HG03460 (cell line): ENCODE measurements at regions not wholly inside any gene's neighbourhood (a gene's known extent, or its start where the extent isn't known, plus 50 kb on each side); places are given as distances from the start of the nearest gene placed in this dataset.

ENCODE experiments used
- ATAC-seq: cut with Tn5 transposase; IDR thresholded peaks from one replicate; pipeline ENCODE4 v1.9.1; 2021; ENCODE audit not compliant: unreplicated experiment

DNA sequence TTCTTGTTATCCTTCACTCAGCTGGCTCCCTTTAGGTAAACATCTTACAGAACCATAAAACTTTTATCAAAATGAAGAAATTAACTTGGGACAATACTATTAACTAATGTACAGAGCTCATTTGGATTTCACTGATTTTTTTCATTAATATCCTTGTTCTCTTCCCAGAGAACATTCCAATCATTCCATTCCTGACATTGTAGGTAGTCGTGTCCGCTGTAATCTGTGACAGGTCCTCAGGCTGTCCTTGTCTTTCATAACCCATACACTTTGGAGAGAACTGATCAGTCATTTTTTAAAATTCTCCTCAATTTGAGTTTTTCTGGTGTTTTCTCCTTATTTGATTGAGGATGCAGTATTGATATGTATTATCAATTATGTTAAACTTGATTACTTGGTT, 916.8 kb downstream of the GALC start:
- no peak for ATAC-seq

DNA sequence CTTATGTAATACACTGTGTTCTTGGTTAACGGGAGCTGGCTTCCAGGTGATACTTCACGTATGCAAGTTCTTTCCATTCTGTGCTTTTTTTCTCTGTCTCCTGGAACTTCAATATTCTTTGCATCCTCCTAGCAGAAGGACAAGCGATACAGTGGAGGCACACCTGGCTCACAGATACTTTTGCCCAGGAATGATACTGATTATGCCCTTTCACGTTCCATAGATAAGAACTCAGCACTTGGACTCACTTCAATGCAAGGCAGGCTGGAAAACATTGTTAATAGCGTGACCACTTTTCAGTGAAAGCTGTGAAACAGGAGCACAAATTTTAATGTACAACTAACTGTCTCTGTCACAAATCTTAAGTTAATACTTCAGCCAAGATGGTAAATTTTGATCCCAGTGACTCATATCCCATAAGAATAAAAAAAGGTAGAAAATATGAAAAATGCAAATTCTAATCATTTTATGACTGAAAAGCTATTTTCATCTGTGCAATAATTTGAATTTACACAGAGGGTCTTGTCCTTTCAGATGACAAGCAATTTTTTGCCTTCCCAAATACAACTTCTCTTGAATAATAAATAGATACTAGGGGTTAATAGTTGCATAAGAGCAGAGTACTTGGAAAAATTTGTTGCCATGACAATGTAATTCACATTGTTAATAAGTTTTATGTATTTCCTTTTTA, 919.0 kb downstream of the GALC start:
- ATAC-seq, result no peak

DNA sequence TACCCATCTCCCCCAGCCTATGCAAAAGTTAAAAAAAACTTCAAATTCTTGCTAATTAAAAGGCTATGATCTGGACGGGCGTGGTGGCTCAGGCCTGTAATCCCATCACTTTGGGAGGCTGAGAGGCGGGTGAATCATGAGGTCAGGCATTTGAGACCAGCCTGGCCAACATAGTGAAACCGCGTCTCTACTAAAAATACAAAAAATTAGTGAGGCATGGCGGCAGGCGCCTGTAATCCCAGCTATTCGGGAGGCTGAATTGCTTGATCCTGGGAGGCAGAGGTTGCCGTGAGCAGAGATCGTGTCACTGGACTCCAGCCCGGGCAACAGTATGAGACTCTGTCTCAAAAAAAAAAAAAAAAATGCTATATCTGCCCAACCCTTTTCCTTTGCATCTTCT, 925.4 kb downstream of the GALC start:
- no peak for ATAC-seq

DNA sequence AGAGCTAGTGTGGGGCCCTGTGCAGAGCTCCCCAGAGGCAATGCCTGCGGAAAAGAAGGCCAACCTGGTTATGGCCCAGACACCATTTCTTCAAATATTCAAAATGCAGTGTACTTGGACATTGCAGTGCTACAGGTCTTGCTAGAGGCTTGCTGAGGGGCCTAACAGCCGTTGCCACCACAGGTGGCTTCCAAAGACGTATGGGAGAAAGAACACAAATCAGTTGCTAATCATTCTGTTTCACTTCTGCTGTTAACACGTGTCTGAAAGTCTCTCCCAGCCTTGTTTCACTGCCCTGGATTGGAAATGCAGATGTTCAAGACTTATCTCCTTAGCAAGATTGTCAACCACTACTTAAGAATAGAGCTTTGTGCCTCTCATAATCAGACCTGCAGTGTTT, 925.9 kb downstream of the GALC start:
- no peak for ATAC-seq

DNA sequence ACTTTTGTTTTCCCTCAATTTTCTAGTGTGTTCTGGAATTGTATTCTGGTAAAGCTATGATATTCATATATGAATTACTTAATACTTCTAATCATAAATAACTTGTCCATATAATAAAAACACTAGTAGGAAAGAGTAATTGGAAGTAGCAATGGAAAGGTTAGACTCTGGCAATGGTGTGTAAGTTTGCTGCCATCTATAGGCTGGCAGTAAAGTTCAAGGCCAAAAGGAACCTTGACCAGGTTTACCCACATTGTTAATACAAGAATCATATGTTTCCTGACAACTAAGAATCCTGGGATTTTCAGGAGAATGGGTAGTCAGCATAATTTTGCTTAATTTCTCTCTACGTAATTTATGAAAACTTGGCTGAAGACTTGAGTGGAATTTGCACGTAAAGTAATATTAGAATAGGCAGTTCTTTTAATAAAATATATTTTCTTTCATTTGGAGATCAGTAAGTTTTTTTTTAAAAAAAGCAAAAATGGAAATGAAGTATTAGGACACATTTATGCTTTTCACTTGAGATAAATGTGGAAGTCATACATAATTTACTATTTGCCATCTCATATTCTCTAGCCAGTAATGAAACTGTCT, 926.7 kb downstream of the GALC start:
- no peak for ATAC-seq

DNA sequence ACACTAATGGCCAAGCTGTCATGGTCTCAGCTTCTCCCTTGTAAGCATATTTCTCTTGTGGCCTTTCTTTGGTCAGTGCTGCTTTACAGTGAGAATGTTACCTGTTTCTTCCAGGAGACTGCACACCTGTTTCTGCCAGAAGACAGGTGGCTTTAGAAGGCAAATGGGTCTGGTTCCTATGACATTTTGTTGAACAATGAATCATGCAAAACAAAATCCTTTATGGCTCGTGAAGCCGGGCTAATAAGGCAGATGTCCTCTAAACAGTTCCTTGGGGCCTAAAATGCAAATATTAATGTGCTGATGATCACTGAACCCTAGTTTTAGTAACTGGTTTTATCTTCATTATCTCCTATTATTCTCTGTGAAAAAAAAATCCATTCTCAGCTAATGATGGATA, 927.6 kb downstream of the GALC start:
- no peak for ATAC-seq

DNA sequence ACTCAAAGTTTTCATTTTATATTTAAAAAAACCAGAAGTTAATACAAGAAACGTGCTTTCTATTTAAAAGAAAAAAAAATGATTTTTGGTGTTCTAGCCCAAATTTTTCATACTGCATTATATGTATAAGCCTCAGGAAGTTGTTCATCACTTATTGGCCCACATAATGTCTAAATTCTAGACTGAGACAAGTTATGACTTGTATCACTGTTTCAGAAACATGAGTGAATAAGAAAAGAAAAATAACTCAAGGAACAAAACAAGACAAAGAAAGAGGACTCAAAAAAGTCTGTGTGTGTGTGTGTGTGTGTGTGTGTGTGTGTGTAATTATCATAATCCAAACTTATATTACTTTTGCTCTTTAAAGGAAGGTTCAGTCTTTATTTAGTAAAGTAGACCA, 929.8 kb downstream of the GALC start:
- no peak for ATAC-seq

DNA sequence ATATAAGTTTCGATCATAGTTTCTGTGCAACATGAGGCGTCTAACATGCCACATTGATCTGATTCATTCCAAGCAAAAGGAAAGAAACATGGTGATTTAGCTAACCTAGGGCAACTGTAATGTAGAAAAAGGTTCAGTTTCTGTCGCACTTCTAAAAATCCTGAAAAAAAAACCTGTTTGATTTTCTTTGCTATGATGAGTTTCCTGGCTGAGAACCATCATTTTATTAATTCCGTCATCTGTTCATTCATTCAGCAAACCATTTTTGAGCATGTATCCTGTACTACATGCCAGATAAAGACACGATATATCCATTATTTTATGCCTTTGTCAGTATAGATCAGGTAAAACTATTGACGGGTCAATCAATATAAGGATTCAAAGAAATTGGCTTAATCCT, 932.6 kb downstream of the GALC start:
- ATAC-seq, result no peak

DNA sequence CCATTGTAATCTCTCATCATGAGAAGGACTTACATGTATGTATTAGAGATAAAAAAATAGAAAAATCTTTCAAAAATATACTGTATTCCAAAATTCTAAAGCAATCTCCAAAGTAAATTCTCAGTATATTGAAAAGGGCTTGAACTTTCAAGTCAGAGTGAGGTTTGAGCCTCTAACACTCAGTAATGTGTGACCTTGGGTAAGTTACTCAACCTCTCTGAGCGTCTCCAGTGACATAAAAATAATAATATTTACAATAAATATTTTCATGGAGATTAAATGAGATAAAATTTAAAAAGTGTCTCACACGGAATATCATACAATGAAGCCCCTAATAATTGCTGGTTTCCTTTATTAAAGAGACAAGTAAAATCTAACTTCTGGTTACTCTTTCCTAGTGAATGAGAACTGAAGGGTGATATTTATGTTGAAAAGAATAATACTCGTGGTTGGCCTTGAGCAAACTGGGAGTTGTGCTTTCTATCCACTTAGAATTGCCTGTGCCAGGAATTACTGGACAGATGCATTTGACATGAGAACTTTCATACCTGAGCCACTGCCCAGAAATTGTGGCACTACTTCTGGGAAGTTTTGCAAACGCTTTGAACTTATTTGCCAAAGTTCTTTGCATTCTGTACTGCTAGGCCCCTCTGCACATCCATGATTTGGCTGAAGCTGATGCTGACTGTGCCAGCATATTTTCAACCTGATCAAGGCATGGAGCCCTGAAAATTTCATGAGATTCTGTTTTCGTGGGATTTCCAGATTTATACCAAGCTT, 933.7 kb downstream of the GALC start:
- no peak for ATAC-seq

DNA sequence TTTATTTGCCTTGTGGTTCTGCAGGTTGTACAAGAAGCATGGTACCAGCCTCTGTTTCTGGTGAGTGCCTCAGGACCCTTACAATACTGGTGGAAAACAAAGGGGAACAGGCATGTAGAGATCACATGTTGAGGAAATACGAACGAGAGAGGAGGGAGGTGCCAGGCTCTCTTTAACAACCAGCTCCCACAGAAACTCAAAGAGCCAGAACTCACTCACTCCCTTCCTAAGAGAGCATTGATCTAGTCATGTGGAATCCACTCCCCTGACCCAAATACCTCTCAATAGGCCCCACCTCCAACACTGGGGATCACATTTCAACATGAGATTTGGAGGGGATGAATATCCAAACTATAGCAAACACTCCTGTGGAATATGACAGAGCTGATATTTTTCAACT, 938.0 kb downstream of the GALC start:
- ATAC-seq, result no peak

DNA sequence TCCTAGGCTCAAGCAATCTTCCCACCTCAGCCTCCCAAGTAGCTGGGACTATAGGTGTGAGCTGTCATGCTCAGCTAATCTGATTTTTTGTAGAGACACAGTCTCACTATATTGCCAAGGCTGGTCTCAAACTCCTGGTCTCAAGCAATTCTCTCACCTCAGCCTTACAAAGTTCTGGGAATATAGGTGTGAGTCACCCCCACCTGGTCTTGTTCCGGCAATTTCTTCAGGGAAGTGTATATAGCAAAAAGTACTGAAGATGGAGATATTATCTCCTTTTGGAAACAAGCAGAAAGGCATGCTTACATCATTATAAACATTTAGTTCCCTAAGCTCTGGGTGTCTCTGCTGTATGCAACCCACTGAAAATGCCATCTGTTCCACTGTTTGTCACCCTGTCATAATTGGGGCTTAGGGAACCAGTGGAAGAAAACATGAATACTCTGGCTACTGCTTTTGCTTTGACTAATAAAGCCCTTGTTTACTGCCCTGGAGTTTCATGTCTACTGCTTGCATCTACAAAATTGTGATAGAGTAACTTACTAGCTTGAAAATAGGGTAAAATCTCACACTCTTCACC, 940.2 kb downstream of the GALC start:
- ATAC-seq, result no peak

DNA sequence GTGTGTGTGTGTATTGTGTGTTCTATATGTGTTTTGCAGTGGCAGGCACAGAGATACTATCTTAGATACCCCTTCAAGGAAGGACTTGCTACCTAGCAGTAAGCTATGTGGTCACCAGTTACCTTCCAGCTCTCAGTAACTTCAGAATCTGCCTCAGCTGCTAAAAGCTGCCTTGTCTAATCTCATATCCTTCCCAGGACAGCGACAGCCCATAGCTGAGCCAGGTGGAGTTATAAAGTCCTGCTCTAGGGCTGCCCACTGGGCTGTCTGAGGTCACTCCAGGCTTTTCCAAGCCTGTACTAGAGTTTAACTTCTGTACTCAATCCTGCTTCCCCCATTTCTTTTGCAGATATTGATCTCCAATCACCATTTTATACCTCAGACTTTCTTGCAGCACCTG, 942.6 kb downstream of the GALC start:
- no peak for ATAC-seq

DNA sequence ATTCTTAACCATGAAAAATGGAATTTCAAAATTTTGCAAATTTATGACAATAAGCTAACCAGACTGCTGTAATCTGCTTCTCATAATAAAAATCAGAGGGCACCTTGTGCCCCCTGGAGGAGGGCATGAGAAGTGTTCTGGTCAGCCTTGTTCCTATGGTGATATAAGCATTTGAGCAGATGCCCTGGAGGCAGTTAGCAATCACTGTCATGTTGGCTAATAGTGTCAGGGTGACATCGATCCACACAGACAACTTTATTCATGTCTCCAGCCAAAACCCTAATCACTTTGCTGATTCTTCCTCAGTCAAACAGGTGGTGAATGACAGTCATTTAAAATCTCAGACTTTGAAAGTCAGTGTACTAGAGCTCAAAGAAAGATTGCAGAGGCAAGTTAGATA, 943.0 kb downstream of the GALC start:
- no peak for ATAC-seq

DNA sequence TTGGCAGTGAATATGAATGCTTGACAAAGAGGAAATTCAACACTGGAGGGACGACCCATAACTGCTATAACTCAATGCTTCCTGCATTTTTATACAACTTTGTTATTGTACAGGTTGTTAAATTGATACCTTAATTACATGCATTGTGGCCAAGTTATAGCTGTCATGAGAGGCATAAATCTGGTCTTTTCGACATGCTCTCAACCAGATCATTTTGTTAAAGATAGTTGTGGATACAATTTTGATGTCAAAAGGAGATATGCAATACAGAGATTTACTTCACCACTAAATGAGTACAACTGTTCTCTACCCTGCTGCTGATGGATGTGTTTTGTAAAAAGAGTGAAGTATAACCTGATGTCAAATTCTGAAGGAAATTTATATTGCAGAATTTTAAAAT, 946.0 kb downstream of the GALC start:
- ATAC-seq, result no peak

DNA sequence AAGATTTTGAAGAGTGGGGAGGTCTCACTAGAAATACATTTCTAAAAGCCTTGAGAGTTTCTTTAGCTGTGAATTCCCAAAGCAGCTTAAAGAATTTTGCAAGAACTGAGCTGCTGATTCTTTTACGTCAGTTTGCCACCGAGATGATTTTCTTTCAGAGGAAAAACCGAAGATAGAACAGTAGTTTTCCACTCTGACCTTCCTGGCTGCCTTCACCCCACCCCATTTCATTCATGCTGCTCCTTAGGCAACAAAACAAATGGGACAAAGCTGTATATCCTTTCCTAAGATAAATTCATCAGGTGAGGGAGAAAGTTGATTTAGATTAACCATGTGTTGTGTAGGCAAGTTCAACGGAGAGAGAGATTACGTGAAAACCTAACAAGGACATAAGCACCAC, 947.0 kb downstream of the GALC start:
- ATAC-seq, result no peak

DNA sequence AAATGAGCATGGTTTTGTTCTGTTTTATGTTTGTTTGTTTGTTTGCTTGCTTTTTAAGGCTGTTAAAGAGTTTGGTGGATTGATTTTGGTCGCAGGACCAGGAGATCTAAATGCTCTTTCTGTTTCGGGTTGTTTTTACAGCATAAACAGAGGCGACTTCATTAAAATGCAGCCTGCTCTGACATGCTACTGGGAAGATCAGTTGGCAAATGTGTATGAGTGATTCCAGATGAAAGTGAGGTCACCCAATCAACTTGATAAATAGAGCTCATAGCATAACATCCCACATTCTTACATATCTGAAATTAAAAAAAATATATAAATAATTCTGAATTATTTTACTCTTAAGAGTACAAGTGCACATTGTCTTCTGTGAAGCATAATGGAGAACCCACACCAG, 947.7 kb downstream of the GALC start:
- ATAC-seq, result no peak

DNA sequence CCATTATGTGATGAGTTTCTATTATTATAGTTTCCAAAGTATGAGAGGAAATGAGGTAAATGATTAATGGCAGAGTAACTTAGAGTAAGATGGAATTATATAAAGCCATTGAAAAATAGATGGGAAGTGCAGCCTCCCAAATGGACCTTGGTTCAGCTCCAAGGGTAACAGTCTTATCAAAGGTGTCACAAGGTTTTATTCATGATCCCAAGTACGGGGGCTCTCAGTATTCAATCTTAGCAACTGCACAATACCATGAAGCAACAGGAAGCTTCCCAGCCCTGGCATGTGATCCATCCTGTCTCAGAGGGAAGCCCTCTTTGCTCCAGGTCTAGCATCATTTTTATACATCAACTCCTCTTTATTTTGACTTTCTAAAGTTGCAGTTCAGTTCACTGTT, 948.2 kb downstream of the GALC start:
- ATAC-seq, result no peak

DNA sequence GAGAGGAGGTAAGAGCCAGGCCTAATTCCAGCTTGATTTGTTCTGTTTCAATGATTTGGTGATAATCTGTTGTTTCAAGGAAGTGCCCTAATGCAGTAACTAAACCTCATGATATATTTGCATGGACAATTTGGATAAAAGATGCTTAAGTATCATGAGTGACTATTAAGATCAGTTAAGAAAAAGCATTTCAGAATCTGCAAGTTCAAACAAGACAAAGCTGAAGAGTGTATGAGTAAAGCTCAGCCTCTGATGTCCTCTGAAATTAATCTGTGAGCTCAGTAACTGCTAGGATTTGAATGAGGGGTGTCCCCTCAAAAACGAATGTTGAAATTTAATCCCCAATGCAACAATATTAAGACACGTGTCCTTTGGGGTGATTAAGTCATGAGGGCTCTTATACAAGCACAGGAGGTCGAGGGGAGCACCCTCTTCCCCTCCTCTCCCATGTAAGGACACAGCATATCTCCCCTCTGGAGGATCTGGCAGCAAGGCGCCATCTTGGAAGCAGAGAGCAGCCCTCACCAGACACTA, 949.2 kb downstream of the GALC start:
- no peak for ATAC-seq

DNA sequence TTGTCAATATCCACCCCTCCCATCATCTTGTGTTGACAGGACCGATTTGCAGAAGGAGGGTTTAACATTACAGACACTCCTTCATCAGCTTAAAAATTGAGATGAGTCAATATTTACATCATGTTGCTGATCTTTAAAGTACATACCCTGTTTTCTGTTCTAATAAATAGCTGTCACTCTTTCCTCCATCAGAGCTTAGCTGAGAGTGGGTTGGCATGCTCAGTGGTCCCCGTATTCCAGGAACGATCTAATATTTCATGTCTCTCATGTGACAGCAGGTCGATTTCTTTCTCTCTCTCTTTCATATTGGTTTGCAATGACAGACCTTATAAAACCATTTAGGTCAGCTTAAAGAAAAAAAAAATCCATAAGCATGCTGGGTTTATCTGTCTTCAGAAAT, 950.6 kb downstream of the GALC start:
- ATAC-seq, result no peak

DNA sequence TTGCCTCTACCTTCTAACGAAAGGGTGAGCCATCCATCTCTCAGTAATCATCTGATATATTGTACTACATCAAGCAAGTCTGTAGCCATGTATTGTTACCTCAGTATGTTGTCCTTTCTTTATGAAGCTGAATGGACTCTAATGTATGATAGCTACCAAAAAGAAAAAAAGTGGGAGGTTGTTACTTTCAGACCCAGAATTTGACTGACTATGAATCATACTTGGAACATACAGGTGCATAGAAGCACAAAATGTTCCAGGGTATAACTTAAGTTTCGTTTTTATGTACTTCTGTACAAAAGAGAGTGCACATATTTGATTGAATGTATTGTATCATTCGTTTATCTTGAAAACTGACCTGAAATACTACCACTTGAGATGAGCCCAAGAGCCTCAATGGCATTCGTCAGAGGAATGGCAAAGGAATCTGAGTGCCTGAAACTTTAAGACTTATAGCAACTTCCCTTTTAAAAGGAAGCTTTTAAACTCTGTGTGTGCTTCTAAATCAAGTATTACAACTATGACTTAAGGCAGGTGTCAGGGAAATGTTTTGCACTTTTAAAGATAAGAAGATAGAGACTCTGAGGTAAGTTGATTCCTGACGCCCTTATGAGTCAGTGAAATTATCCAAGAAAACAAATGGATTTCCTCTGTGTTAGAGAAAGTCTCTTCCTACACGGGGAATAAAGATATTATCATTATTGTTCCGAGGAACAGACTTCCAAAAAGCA, 951.5 kb downstream of the GALC start:
- no peak for ATAC-seq

DNA sequence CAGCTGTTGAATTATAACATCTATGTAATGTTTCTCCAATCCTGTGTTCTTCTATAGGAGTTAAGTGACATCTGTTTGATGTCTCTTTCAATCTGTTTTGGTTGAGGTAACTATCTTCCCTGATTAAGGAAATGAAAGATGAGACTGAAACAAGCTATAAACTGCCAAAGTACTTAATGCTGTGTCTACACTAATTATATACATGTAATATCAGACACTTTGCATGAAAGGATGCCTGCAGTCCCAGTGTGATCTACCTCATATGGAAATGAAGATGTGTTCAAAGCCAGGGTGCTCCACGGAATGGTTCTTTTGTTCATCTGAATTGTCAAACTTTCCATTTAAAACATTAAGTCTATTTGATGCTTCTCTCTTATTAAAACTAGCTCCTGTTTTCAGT, 958.3 kb downstream of the GALC start:
- ATAC-seq, result no peak
